22Rv1 (cell line): ENCODE measurements at regions not wholly inside any gene's neighbourhood (a gene's known extent, or its start where the extent isn't known, plus 50 kb on each side); places are given as distances from the start of the nearest gene placed in this dataset.

ENCODE experiments used
- H3K27ac ChIP-seq: fragments of 450-650 bp; 2 replicates; pipeline ENCODE4 v1.5.1; 2017
- ZFX ChIP-seq: fragments of 450-650 bp; IDR thresholded peaks from 2 replicates; pipeline ENCODE4 v1.6.1; 2017; ENCODE audit warnings: antibody characterized with exemption, borderline replicate concordance
- TF ChIP-seq, protein P1 (sequence below): fragments of 450-650 bp; IDR thresholded peaks from 2 replicates; pipeline ENCODE4 v1.5.1; 2017; ENCODE audit warnings: mild to moderate bottlenecking

DNA sequence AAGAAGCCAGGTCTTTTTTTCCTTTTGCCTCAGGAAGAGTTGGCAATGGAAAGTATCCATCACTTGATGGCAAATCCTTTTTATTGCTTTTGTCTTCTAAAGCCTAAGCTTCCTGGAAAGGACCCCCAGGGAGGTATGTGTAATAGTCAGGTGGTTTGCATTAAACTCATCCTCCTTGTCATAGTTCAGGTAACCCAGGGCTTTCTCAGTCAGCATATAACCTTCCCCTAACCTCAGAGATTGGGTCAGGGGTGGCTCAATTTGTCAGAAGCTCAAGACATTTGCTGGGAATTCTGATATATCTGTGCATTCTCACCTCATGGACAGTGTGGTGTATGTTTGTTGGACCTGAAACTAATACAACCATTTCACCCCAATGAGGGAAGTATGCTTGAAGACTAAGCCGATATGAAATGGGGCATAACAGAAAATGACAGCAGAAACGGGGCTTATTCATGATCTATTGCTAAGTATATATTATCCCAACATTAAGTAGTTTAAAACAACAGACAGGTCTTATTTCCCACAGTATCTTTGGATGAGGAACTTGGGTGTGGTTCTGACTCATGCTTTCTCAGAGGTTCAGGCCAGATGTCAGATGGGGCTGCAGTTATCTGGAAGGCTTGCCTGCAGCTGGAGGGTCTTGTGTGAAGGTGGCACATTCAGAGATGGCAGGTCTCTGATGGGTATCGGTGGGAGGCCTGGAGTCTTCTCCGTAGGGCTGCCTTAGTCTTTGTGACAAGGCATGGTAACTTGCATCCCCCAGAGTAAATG lies 135.8 kb upstream of the SPON1 start:
- no peak overlapping the region for H3K27ac ChIP-seq
- TF ChIP-seq ZFX, result no peak
- TF ChIP-seq, protein P1, sequence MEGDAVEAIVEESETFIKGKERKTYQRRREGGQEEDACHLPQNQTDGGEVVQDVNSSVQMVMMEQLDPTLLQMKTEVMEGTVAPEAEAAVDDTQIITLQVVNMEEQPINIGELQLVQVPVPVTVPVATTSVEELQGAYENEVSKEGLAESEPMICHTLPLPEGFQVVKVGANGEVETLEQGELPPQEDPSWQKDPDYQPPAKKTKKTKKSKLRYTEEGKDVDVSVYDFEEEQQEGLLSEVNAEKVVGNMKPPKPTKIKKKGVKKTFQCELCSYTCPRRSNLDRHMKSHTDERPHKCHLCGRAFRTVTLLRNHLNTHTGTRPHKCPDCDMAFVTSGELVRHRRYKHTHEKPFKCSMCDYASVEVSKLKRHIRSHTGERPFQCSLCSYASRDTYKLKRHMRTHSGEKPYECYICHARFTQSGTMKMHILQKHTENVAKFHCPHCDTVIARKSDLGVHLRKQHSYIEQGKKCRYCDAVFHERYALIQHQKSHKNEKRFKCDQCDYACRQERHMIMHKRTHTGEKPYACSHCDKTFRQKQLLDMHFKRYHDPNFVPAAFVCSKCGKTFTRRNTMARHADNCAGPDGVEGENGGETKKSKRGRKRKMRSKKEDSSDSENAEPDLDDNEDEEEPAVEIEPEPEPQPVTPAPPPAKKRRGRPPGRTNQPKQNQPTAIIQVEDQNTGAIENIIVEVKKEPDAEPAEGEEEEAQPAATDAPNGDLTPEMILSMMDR, result no peak

DNA sequence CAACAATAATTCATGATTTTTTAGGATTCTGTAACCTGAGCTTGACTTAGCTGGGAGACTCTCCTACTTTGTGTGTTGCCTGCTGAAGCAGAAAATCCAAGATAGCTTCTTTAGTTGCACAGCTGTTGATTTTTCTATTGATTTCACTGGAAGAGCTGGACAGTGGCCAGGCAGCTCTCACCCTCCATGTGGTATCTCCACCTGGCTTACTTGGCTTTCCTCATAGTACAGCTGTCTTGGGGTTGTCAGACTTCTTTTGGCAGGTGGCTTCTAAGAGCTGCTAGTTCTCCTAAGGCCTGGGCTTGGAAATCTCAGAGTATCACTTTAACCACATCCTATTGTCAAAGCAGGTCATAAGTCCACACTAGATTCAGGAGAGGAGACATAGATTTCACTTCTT lies 130.8 kb upstream of the SPON1 start:
- no peak overlapping the region for H3K27ac ChIP-seq
- TF ChIP-seq, protein P1, result no peak
- no peak for TF ChIP-seq ZFX

DNA sequence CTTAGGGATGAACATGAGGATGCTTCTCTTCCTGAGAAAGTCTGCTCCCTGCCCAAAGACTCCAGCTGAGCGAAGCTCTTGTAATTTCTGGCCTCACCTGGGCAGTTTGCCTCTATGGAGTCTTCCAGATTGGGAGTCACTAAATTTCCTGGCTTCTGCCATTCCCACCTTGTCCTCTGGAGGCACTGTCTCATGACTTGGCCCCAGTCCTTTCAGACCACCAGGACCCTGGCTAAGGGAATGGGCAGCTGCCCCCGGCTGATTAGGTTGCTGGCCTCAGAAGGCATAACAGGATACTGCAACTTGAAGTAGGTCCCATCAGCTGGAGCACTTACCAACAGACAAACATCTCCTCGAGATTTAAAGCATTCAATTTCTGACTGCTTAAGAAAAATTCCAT lies 128.1 kb upstream of the SPON1 start:
- no peak overlapping the region for H3K27ac ChIP-seq
- TF ChIP-seq, protein P1, result peak; percentile 66
- no peak for TF ChIP-seq ZFX

DNA sequence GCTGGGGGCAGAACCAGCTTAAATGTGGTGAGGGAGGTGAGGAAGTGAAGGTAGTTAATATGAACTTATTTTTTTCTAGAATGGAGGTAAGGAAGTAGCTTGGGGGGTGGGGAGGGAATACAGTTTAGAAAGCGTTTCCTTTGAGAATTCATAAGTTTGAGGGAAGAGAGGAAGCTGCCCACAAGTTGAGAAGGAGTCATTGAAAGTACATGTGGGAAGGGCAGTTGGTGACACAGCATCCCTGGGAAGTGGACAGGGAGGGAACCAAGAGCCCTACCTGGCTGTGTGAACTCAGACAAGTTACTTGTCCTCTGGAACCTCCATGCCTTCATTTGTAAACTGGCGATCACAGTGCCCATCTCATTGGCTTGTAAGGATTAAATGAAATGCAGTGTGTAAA lies 125.9 kb upstream of the SPON1 start:
- H3K27ac ChIP-seq, result no peak overlapping the region
- TF ChIP-seq ZFX, result no peak
- TF ChIP-seq, protein P1, result no peak

DNA sequence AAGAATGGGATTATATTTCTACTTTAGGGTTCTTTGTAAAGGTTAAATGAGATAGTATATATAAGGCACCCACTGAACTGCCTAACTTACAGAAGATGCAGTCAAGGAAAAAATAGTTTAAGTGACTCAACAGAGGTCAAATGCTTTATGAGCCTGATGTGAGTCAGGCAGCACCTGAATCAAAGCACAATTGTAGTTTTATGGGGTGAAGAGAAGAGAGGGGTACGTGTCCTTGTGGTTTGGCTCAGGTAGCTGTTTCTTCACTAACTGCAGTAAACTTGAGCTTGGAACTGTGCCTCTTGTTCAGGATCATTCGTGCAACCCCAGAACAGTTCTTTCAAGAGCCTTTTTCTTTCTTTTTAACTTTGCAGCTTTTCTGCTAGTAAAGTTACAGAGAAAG lies 125.2 kb upstream of the SPON1 start:
- no peak for TF ChIP-seq ZFX
- TF ChIP-seq, protein P1, result no peak
- H3K27ac ChIP-seq, result no peak overlapping the region

DNA sequence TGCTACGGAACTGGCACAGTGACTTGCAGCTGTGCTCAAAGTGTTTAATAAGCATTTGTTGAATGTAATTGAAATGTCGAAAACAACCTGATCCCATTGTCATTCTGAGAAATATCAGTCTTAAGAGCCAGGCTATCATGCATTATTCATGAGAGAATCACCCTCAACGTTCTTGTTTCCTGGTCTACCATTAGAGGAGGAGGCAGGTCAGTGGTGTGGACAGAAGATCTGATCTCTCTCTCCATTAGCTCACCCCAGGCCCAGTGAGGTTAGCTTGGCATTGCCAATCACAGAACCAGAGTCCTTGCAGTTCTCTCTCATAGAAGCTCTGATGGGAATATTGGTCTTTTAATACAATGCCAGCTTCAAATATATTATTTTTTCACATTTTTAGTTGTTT lies 121.1 kb upstream of the SPON1 start:
- no peak for TF ChIP-seq ZFX
- TF ChIP-seq, protein P1, result no peak
- no peak overlapping the region for H3K27ac ChIP-seq

DNA sequence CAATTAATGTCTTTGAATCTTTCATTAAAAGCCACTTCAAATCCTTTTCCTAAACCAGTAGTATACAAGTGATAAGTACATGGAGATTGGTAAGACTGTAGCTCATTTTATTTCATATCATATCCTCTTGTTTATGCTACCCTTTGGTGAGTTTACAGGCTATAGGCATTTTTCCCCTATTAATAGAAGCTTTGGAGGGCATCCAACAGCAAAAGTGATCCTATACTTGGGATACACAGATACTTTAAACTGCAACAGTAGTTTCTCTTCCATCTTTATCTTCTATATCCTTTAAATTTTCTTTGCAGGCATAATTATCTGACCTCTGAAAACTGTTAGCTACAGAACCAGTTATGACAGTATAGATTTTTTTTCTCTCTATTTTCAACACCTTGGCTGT lies 114.5 kb upstream of the SPON1 start:
- TF ChIP-seq ZFX, result no peak
- TF ChIP-seq, protein P1, result no peak
- H3K27ac ChIP-seq, result no peak overlapping the region
